ENCODE measurements at regions not wholly inside any gene's neighbourhood (a gene's known extent, or its start where the extent isn't known, plus 50 kb on each side); places are given as distances from the start of the nearest gene placed in this dataset.

DNA sequence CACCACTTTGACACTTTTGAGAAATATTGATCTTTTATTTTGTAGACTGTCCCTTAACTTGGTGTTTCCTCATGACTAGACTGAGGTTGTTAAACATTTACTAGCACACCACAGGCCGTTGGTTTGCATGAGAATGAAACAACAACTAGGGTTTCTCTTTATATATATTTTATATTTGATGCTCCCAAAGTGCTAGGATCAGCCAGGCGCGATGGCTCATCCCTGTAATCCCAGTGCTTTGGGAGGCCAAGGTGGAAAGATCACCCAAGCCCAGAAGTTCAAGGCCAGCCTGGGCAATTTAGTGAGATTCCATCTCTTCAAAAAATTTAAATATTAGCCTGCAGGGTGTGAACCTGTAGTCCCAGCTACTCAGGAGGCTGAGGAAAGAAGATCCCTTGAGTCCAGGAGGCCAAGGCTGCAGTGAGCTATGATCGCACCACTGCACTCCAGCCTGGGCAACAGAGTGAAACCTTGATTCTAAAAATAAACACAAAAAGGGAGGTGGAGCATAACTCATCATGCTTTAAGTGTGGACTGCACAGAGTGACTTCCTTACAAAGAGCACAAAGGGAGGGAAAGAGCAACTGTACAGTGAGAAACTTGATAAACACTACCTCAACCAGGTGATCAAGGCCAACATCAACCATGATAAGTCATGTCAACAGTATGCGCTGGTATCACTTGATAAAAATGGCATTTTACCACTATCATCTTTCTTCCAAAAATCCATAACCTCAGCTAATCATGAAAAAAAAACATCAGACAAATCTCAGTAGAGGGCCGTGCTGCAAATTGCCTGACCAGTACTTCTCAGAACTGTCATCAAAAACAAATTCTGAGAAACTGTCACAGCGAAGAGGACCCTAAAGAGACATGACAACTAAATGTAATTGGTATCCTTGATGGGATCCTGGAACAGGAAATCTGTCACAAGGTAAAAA lies 72.8 kb upstream of the ATF7IP2 start:
- TF ChIP-seq, protein P1, sequence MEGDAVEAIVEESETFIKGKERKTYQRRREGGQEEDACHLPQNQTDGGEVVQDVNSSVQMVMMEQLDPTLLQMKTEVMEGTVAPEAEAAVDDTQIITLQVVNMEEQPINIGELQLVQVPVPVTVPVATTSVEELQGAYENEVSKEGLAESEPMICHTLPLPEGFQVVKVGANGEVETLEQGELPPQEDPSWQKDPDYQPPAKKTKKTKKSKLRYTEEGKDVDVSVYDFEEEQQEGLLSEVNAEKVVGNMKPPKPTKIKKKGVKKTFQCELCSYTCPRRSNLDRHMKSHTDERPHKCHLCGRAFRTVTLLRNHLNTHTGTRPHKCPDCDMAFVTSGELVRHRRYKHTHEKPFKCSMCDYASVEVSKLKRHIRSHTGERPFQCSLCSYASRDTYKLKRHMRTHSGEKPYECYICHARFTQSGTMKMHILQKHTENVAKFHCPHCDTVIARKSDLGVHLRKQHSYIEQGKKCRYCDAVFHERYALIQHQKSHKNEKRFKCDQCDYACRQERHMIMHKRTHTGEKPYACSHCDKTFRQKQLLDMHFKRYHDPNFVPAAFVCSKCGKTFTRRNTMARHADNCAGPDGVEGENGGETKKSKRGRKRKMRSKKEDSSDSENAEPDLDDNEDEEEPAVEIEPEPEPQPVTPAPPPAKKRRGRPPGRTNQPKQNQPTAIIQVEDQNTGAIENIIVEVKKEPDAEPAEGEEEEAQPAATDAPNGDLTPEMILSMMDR (conservative IDR thresholded peaks at IDR 0.05; ENCODE audit: low read depth, low read length): no peak
- no peak for TF ChIP-seq EZH2 (IDR thresholded peaks at IDR 0.05; ENCODE audit: borderline replicate concordance, low read depth, low read length, poor library complexity, severe bottlenecking)

All from A673 (cell line).